Putamen (tissue), 1 donor: ENCODE measurements at regions not wholly inside any gene's neighbourhood (a gene's known extent, or its start where the extent isn't known, plus 50 kb on each side); places are given as distances from the start of the nearest gene placed in this dataset.

Source experiments
- DNase-seq: peaks from one replicate; pipeline ENCODE4 v3.0.0-alpha.2; 2016; ENCODE audit warnings: low spot score

DNA sequence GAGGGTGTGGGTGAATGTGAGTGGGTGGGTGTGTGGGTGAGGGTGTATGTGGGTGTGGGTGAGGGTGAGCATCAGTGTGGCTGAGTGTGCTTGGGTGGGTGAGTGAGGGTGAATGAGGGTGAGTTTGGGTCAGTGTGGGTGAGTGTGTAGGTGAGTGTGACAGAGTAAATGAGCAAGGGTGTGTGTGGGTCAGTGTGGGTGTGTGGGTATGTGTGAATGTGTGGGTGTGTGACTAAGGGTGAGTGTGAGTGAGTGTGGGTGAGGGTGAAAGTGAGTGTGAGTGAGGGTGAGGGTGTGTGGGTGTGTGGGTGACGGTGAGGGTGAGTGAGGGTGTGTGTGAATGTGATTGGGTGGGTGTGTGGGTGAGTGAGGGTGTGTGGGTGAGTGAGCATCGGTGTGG, 1676.7 kb upstream of the TENM3 start:
- no peak for DNase-seq

DNA sequence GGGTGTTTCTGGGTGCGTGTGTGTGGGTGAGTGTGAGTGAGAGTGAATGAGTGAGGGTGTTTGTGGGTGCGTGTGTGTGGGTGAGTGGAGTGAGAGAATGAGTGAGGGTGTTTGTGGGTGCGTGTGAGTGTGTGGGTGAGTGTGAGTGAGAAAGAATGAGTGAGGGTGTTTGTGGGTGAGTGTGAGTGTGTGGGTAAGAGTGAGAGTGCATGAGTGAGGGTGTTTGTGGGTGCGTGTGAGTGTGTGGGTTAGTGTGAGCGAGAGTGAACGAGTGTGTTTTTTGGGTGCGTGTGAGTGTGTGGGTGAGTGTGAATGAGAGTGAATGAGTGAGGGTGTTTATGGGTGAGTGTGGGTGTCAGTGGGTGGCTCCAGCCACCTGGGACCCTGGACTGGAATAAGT, 1676.1 kb upstream of the TENM3 start:
- no peak for DNase-seq

DNA sequence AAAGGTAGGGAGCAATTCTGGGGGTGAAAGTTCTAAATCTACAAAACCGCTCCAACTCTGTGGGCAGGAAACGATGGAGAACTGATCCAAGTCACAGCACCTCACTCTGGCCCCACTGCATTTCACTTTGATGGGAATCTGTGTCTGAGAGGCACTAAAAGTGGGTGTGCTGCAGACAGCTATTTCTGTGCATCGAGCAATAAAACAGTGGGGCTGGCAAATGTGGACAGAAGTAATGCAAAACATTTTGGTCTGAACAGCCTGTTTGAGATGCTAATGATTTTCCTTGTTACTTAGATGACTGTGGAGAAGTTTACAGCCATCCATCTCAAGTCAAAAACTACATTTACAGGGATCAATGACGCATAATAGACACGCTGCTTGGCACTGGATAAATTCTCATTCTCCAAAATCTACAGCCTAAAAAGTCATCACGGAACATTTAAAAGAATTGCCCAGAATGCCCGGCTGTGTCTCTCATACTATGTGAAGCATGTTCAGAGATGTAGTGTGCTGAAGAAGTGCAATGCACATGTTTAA, 1671.6 kb upstream of the TENM3 start:
- no peak for DNase-seq

DNA sequence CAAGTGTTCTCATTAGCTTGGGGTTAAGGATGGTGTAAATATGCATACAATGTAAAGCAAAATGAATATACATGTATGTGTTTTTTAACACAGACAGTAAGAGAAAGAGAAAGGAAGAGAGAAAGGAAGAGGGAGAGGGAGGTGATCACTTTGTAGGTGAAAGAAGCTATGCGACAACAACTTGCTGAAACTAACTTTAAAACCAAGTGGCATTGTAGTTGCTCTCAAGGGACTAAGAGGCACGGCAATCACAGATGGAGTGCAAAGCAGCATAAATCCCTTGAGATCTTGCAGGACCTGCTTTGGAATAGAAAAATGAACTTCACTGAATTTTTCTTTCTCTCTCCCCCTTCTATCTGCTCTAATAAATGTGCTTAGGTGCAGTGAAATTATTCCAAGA, 1665.0 kb upstream of the TENM3 start:
- DNase-seq = no peak

DNA sequence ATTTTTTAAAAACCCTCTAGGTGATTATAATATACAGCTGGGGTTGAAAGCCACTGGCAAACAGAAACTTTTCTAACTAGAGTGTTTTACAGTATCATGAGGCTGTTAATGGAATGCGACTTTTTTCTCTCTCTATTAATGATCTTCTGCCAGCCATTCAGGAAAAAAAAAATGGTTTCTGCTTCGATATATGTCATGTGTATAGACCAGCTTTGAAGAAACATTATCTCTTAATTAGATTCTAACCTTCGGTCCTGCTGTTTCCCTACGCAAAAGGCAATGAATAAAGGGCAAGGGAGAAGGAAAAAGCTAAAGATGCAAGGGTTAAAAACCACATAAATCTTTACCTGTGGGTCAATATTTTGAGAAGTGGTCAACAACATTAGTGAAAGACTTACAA, 1662.1 kb upstream of the TENM3 start:
- DNase-seq = no peak

DNA sequence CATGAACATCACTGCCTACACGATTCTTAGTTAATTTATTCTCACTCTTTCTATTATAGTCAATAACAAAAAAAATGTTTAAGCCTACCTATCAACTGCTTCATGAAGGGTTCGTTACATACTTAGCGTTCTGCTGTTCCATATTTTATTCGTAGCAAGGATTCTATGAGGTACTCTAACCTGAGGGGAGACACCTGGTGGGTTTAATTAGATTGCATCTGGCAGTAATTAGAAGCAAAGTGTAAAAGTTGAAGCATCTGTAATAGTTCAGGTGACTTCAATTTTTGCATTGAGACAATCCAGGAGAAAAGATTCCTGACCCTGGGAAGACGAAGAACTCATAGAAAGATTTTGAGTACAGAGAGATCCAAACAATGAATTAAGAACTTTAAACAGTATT, 1655.8 kb upstream of the TENM3 start:
- DNase-seq = no peak

DNA sequence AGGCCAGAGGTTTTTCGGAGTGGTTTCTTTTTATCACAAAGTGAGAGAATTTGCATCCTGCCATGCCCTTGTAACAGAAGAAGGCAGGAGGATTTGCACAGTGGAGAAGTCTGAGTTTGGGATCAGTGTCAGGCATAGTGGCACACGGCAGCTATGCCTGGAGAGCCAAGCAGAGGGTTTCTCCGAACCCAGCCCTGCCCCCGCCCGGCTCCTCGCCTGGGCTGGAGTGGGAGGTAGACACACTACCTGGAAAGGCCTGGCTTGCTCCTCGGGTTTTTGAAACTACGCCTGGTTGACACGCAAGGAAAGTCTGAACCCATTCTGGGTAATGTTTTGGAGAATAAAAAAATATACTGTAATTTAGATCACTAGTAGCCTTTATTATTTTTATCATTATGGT, 1653.6 kb upstream of the TENM3 start:
- DNase-seq = no peak

DNA sequence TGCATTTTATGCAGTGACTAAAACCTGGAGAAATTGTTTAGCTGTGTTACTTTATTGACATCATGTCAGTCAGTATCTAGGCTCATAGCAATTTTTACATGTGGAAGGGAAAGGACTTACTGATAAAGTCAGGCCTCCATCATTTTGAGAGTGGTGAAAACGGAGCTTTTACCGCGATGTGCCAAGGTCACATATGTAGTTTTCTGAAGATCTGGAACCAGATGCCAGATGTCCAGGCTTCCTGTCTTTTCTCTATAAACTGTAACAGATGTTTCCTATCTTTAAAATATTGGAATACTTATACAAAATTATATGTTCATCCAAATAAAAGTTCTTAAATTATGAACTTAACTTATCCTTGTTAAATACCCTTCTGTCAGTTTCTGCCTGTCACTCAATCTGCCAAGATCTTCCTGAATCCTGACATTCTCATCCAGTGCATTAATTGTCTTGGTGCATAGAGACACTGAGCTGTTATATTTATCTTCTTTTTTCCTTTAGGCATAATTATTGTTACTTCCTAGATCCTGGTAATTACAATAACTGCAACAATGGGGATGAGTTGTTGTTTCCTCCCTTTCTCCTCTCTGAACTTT, 1646.2 kb upstream of the TENM3 start:
- DNase-seq = no peak

DNA sequence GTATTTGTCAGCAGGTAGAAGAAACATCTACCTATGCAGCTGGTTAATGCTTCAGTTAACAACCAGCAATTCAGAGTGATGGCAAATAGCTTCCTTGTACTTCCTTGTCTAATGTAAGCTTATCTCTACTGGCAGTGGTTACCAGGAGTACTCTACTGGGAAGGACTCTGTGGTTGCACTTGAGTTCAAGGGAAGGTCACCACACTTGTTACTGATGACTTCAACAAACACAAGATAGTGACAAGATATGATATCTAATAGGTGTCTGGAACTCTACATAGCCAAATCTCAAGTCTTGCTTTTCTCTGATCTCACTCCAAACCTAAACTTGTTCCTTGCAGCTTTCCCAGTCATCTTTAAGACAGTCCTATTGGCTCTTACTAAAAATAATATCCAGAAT, 1644.9 kb upstream of the TENM3 start:
- DNase-seq = no peak

DNA sequence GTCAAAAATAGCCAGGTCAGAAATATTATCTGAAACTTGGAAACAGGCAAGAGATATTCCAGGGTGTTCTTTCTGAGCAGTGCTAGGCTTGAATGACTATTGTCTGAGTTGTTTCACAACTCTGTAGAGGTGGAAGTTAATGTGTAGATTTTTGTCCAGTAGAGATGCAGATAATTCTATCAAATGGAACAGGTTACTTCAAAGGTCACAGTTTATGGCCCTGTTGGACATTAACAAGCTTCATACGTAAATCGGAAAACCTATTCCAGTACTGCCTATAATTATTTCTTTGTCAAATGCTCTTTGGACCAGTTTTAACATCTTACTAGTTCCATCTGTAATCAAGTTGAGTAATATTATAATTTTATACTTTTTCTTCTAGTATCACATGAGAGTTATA, 1639.4 kb upstream of the TENM3 start:
- DNase-seq = no peak

DNA sequence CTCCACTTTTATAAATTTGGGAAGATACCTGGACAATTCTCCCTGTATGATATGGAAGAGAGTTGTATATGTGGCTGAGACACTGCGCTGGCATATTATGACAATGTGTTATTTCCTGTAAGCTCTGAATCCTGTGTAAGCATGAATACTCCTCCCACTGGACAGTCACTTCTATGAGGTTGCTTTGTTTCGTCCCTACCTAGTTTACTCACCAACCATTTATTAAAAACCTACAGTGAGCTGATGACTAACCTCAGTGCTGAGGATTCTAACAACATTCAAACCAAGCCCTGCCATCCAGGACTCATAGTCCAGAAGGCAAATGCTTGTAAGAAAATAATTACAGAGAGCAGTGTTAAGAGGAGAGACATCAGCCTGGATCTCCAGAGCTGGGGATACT, 1632.9 kb upstream of the TENM3 start:
- no peak for DNase-seq

DNA sequence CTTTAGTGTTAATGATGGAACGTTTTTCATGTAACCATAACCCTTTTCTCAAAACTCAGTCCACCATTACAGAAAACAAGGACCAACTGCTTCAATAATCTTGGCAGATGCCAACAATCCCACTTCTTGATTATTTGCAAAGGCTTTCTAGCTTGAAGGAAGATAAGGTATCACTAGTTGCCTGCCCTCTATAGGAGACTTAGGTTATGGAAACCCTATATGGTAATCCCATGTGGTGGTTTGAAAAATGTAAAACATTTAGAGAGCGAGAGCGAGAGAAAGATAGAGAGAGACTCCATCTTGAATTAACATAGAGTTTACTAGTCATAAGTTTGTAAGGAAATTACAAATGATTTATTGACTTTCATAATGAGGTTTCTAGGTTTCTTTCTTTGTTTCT, 1627.5 kb upstream of the TENM3 start:
- no peak for DNase-seq

DNA sequence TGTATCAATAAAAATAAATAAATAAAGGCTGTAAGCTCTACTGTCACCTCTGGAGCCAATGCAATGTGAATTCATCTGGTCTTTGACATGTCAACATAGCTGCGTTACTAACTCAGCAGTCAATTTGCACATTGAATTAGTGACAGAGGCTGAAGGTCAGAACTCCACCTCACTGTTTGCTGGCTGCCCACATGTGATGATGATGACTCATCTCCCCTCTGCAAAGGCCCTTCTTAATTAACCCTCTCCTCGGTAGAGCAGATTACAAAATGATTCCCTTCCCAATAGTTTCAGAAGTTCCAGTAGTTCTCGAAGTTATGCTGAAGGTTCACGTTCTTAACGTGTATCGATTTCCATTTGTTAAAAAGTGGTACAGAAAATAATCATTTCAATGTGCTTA, 1626.0 kb upstream of the TENM3 start:
- no peak for DNase-seq

DNA sequence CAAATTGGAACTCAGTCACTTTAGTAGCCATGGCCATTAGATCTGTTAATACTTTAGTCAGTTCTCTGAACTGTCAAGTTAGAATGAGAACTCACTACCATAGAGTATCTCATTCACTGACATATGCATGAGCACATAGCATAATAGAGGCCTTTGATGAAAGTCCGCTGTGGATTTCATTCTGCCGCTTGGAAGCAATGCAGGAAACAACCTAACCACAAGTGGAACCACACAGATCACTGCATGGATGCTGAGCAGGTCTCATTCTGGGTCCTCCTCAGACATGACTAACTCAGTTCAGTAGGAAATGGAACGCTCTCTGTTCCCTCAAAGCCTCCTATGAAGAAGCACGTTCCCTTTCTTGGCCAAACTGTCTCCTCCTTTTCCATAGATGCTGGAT, 1624.8 kb upstream of the TENM3 start:
- DNase-seq = no peak

DNA sequence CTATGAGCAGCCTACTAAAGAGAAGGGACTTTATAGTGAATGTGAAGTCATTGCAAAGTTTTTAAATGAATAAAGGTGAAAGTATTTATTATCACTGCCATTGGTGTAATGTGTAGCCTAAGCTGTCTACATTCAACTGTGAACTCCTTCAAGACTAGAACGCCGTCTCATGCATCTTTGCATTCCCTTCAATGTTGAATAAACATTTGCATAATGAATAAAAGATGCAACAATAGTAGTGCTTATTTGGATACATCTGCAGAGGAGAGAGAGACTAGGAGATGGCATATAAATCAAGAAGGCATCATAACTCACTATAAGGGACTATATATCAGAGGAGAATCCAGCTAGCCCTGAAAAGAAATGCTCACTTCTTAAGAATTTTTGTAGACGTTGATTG, 1623.8 kb upstream of the TENM3 start:
- no peak for DNase-seq

DNA sequence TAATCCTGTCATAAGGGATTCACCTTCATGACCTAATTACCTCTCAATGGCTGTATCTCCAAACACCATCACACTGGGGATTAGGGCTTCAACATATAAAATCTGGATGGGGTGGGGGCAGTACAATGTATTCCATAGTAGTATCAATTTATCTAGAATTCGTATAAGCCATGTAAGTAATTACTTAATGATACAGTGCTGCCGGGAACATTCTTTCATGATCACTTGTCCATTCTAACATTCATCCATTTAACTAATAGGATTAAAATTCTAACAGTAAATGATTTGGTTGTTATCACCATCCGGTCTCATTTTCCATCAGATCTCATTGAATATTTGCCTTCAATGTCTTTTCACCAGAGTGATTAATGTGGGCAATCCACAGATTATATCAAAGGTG, 1620.9 kb upstream of the TENM3 start:
- no peak for DNase-seq

DNA sequence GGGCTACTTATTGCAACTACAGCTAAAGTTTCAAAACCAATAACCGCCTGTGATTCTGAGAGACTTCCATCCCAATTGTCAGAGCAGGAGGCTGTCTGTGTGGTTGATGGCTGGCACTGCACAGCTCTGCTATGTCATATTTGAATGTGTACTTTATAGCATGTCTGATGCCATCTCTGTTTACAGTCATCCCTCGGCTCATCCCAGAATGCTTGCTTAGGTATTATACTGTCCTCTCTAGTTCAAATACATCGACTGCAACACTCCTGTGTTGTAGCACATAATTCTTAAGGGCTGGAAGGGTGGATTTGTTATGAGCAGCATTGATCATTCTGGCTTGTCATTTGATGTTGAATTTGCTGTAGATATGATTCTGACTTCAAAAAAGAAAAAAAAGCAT, 1617.5 kb upstream of the TENM3 start:
- no peak for DNase-seq

DNA sequence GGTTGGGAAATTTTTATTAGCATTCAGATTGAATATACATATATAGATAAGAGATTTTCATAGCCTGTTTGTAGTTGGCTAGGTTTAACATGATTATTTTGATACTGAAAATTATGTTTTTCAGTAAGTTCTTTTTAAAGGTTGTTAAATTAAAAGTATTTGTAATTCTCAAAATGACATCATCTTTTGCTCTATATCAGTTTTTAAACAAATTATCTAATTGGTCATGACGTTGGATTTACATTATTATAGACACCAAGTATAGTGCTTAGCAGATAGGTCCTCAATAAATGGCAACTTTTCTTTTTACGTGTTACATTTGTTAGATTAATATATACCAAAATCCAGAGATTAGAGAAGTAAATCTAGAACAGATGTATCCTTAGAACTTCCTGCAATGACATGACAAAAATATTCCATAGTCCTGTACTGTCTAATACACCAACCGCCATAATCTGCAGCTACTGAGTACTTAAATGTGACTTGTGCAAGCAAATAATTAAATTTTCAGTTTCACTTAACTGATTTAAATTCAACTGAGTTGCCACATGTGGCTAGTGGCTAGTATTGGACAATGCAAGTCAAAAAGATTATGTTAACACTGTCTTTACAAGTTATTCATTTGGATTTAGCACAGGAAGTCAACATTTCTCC, 1613.1 kb upstream of the TENM3 start:
- DNase-seq = no peak

DNA sequence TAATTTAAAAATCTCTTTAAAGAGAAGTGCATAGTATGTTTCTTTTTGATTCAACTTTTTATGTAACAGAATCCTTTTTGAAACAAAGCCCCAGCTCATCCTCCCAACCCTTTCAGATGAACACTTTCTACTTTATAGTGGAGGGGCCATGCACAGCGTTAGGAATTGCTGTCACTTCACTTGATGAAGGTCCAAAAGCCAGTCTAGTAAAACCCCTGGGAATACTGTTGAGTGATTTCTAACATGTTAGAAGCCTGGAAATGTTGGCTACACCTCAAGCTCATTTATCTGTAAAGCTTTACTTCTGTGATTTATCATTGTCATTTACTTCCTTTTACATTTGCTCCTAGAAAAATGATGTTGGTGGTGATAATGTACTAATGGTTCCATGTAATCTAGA, 1608.9 kb upstream of the TENM3 start:
- no peak for DNase-seq

DNA sequence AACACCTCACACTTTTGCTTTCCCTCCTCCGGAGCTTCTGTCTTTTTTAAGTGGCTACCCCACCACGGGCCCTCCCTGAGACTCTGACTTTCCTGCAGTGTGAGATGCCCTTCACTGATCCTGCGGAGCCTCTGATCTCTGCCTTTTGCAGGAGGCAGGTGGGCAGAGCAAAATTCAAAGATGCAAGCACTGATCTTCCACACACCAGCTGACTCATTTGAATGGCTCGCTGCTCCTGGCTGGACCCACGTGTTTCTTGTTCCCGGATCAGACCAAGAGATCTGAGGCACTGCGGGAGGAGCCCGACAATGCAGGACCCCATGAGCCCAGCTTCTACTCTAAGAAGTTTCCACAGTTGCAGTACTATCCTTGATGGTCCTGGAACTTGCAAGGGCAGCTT, 1607.9 kb upstream of the TENM3 start:
- DNase-seq = no peak

DNA sequence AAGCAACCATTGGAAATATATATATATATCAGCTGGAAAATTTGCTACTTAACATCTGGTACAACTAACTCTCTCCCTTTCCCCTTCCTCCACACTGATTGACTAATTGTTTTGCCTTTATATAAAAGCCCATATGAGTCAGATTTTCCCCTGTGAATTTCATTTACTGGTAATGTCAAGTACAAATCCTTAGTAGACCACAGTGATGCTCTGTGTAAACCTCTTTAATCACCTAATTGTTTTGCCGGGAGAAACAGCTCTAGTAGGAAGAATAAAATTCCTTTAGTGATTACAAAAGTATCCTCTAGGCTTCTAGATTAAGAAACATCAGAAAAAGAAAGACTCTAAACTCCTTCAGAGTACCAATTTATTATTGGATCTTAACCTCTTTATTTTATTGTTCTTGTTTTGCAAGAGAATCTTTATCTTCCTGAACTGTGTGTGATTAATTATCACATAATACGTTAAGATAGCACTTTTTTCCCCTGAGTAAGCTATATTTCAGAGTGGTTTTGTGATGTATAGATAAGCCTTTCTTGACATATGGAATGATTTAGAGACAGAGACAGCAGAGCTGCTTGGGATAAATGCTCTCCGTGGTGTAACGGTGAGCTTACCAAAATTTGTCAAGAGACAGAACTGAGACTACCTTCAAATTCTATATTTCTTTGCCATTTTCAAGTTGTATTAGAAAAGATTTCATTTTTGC, 1606.4 kb upstream of the TENM3 start:
- no peak for DNase-seq

DNA sequence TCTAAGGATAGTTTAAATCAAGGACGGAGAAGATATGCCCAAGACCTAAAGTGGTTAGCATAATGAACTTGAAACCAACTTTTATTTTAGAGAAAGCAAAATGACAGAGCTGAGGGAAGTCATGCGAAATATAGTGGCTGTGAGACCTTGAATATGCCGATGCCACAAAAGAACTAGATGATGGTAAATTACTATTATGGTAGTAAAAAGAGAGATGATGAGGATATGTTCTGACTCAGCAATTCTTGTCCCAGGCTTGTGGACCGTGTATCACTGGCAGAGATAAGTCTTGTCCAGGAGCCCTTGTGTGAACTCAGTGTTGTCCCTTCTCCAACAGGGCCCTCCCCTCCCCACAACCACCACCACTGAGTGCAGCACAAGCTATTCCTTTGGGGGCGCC, 1605.6 kb upstream of the TENM3 start:
- no peak for DNase-seq

DNA sequence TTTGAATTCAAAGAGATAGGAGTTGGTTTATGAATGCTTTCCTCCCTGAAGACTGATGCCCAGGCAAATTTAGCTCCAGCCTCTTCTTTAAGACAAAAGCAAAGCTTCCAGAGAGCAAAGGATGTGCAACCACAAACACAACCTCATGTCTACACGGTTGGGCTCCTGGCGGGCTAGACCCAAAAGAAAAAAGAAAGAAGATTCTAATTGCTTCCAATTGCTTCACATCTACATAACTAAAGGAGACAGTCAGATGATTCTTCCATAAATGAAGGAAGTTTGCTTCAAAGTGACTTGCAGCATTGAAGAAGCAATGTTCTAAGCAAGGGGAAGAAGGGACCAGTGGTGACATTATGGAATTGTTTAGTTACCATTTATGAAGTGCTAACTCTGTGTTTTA, 1603.0 kb upstream of the TENM3 start:
- no peak for DNase-seq

DNA sequence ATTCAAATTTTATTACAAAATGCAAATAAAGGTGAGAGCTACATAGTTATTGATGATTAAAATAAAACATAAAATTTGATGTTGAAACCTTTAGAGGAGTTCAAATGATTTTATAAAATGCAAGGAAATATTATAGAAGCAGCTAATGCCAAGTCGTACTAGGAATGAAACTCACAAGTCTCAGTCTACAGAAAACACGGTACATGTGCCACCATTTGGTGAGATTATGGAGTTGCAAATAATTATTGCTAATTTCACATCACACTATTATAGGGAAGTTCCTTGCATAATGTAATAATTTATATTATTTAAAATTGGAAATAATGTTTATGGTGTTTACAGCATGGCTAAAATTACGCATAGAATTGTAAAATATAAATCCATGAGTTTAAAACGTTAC, 1601.7 kb upstream of the TENM3 start:
- DNase-seq = no peak
